Thymus (tissue), 11 donors: ENCODE measurements at regions not wholly inside any gene's neighbourhood (a gene's known extent, or its start where the extent isn't known, plus 50 kb on each side); places are given as distances from the start of the nearest gene placed in this dataset.
A peak's percentile ranks its signal among the peaks of the same experiment; 100 is the strongest.

Experiments used
- DNase-seq, 9 donors: peaks; one replicate each; pipeline ENCODE4 v3.0.0-alpha.2; 2013; ENCODE audit warnings: low spot score in 9 of 9, low read depth in 6 of 9, missing footprints in 1 of 9
- H3K27ac ChIP-seq, 2 donors: one replicate each; pipeline ENCODE4 v1.5.1; 2013; ENCODE audit warnings: control low read depth in 1 of 2, low read depth in 1 of 2, low read length in 1 of 2, mild to moderate bottlenecking in 1 of 2, moderate library complexity in 1 of 2
- H3K27me3 ChIP-seq, 2 donors: one replicate each; pipeline ENCODE4 v1.5.1; 2013; ENCODE audit warnings: low read length in 1 of 2; ENCODE audit not compliant: control insufficient read depth in 2 of 2, insufficient read depth in 1 of 2
- H3K36me3 ChIP-seq, 2 donors: one replicate each; pipeline ENCODE4 v1.5.1; 2013; ENCODE audit warnings: low read length in 1 of 2, mild to moderate bottlenecking in 1 of 2, moderate library complexity in 1 of 2; ENCODE audit not compliant: control insufficient read depth in 2 of 2, insufficient read depth in 2 of 2
- H3K4me1 ChIP-seq, 2 donors: one replicate each; pipeline ENCODE4 v1.5.1; 2013; ENCODE audit warnings: low read length in 2 of 2; ENCODE audit not compliant: control insufficient read depth in 2 of 2, insufficient read depth in 2 of 2
- H3K4me3 ChIP-seq, 2 donors: one replicate each; pipeline ENCODE4 v1.5.1; 2013; ENCODE audit warnings: low read length in 2 of 2, control low read depth in 1 of 2, mild to moderate bottlenecking in 1 of 2
- H3K9me3 ChIP-seq, 2 donors: one replicate each; pipeline ENCODE4 v1.5.1; 2013; ENCODE audit warnings: low read length in 1 of 2, mild to moderate bottlenecking in 1 of 2; ENCODE audit not compliant: control insufficient read depth in 2 of 2, insufficient read depth in 1 of 2
- WGBS: extraction: QIAGEN DNeasy Blood & Tissue Kit; methylation state at CpG from one replicate; pipeline ENCODE4 v1.1.7; 2013; 5-methylcytosine and 5-hydroxymethylcytosine counted together
- donor health status: healthy.

GRCh38 chr12:11446372-11446771, 51.0 kb upstream of the PRB2 start:
- Histone ChIP-seq H3K4me1 (no peaks in the 10 kb centered on the region), H3K4me3 (no peak overlapping the region), H3K27me3 (no peaks in the 10 kb centered on the region), H3K36me3 (no peaks in the 10 kb centered on the region), H3K9me3 (no peaks in the 10 kb centered on the region), H3K27ac (no peak overlapping the region)
- DNase-seq, result no peak
- 64% methylated on average over 4 of the region's 4 CpGs for WGBS

DNA sequence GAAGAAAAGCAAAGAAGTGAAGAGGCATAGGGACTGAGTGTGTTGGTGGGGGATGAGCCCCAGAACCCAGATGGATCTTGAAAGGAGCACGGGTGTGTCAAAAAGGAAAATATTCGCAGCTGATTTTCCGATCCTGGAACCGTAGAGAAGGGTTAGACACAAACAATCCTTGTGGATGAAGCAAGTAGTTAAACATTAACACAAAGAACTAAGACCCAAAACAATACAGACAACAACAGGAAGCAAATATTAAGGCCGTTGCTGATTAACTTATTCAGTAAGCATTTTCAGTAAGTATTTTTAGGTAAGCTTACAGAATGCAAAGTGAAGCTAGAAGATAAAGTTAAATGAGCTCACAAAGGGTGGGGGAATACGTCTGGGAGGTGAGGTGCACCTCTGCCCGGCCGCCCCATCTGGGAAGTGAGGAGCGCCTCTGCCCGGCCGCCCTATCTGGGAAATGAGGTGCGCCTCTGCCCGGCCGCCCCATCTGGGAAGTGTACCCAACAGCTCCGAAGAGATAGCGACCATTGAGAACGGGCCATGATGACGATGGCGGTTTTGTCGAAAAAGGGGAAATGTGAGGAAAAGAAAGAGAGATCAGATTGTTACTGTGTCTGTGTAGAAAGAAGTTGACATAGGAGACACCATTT, 62.8 kb upstream of the PRB2 start:
- H3K9me3 ChIP-seq, result no peaks in the 10 kb centered on the region
- H3K36me3 ChIP-seq, result no peaks in the 10 kb centered on the region
- H3K27me3 ChIP-seq, result no peaks in the 10 kb centered on the region
- no peaks in the 10 kb centered on the region for H3K4me1 ChIP-seq
- H3K4me3 ChIP-seq, result no peak overlapping the region
- WGBS, result 89% methylated on average over 20 of the region's 20 CpGs
- no peak for DNase-seq
- H3K27ac ChIP-seq, result no peak overlapping the region

- 93% methylated on average over 1 of the region's 1 CpG for WGBS
- no peaks in the 10 kb centered on the region for H3K27me3 ChIP-seq
- no peaks in the 10 kb centered on the region for H3K9me3 ChIP-seq
- H3K4me1 ChIP-seq, result no peaks in the 10 kb centered on the region
- no peak overlapping the region for H3K4me3 ChIP-seq
- no peak overlapping the region for H3K27ac ChIP-seq
- DNase-seq, result no peak
- H3K36me3 ChIP-seq, result no peaks in the 10 kb centered on the region
These were observed 65.1 kb upstream of the PRB2 start for GRCh38 chr12:11460343-11461023.

DNA sequence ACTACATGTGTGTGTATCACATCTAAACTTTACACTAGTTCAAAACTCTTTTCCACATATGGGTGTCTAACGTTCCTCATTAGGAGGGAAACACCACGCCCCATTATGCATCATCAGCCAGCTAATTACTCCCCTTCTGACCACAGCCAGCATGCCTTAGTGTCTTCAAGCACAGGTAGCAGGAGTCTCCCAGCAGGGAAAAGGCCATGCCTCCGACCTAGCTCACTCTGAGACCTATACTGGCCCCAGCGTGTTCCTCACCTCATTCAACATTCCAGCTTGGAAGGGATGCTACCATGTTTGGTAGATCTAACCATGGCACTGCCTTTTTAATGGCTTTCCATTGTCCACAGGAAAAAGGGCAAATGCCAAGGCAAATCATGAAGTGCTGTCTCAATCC, 66.1 kb upstream of the PRB2 start:
- 85% methylated on average over 4 of the region's 4 CpGs for WGBS
- no peaks in the 10 kb centered on the region for H3K27me3 ChIP-seq
- no peaks in the 10 kb centered on the region for H3K9me3 ChIP-seq
- no peak overlapping the region for H3K4me3 ChIP-seq
- H3K27ac ChIP-seq, result no peak overlapping the region
- H3K4me1 ChIP-seq, result no peaks in the 10 kb centered on the region
- H3K36me3 ChIP-seq, result no peaks in the 10 kb centered on the region
- no peak for DNase-seq

GRCh38 chr12:11477110-11477509, 81.7 kb upstream of the PRB2 start:
- Histone ChIP-seq H3K27ac (no peak overlapping the region), H3K27me3 (no peaks in the 10 kb centered on the region), H3K9me3 (no peaks in the 10 kb centered on the region), H3K4me3 (no peak overlapping the region), H3K4me1 (no peaks in the 10 kb centered on the region), H3K36me3 (no peaks in the 10 kb centered on the region)
- DNase-seq, result no peak
- WGBS, result 94% methylated on average over 1 of the region's 1 CpG

GRCh38 chr12:11482955-11483354, 87.6 kb upstream of the PRB2 start:
- H3K36me3 ChIP-seq, result no peaks in the 10 kb centered on the region
- H3K9me3 ChIP-seq, result no peaks in the 10 kb centered on the region
- 91% methylated on average over 2 of the region's 2 CpGs for WGBS
- H3K4me1 ChIP-seq, result no peaks in the 10 kb centered on the region
- no peak overlapping the region for H3K27ac ChIP-seq
- H3K4me3 ChIP-seq, result no peak overlapping the region
- DNase-seq, result no peak
- H3K27me3 ChIP-seq, result no peaks in the 10 kb centered on the region

DNA sequence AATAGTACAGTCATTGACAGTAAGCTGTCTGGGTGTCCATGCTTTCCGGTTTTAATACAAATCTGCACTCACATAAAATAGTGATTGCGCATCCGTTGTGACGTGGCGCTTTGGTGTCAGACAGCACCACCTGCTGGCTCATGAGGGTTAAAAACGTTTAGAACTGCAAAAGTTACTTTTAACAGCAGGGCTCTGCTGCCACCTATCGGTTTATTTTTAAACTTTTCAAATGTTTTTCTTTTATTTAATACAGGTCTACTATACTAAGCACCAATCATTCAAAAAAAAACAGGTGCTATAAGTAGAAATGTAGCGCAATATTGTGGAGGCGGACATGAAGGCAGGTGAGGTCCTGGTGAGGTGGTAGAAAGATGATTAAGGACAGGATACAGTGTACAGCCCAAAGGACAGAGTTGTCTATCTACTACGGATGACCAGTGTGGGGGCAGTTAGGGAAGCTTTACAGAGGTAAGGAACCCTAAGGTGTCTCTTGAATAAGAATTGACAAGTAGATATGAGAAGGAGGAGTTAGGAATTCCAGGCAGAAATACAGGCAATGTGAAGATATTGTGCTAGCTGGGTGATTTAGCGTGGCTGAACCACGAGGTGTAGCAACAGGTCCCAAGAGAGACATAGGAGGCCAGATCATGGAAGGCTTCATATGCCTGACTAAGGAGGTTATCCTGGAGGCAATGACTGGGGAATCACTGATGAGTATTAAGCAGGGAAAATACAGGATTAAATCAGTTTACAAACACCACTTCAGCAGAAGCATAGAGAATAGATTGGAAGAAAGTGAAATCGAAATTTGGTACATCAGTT, 91.5 kb upstream of the PRB2 start:
- no peaks in the 10 kb centered on the region for H3K27me3 ChIP-seq
- H3K9me3 ChIP-seq, result no peaks in the 10 kb centered on the region
- 33% methylated on average over 13 of the region's 13 CpGs for WGBS
- DNase-seq, result peak; percentile 51 to 90 (median 82)
- no peaks in the 10 kb centered on the region for H3K36me3 ChIP-seq
- H3K4me1 ChIP-seq, result no peaks in the 10 kb centered on the region
- no peak overlapping the region for H3K27ac ChIP-seq
- H3K4me3 ChIP-seq, result no peak overlapping the region

- peaks cover 0 to 9% of the 10 kb centered on the region in 2 donors for H3K9me3 ChIP-seq
- DNase-seq, result no peak
- no peaks in the 10 kb centered on the region for H3K36me3 ChIP-seq
- H3K27ac ChIP-seq, result no peak overlapping the region
- peaks cover 3 to 17% of the 10 kb centered on the region in 2 donors for H3K27me3 ChIP-seq
- 97% methylated on average over 3 of the region's 3 CpGs for WGBS
- peaks cover 3 to 10% of the 10 kb centered on the region in 2 donors for H3K4me1 ChIP-seq
- H3K4me3 ChIP-seq, result no peak overlapping the region
These were observed 100.9 kb upstream of the PRB2 start for GRCh38 chr12:11496157-11496851.
